Panc1 (cell line): ENCODE measurements at regions not wholly inside any gene's neighbourhood (a gene's known extent, or its start where the extent isn't known, plus 50 kb on each side); places are given as distances from the start of the nearest gene placed in this dataset.

Experiments
- CTCF ChIP-seq: fragments of 450-650 bp; IDR thresholded peaks from 2 replicates; pipeline ENCODE4 v1.5.1; 2017; ENCODE audit warnings: mild to moderate bottlenecking
- POLR2AphosphoS5 ChIP-seq: IDR thresholded peaks from 2 replicates; pipeline ENCODE4 v1.6.1; 2012; ENCODE audit warnings: mild to moderate bottlenecking, low read depth, low read length, moderate library complexity
- REST ChIP-seq, 2 experiments: IDR thresholded peaks; 2 replicates each; pipeline ENCODE4 v1.6.1; 2011 to 2012; ENCODE audit warnings: low read depth in 2 of 2, control low read depth in 1 of 2, low read length in 1 of 2, mild to moderate bottlenecking in 1 of 2, moderate library complexity in 1 of 2; ENCODE audit not compliant: insufficient read depth in 1 of 2
- SIN3A ChIP-seq: IDR thresholded peaks from 2 replicates; pipeline ENCODE4 v1.6.1; 2012; ENCODE audit warnings: low read depth, mild to moderate bottlenecking, low read length, moderate library complexity, borderline replicate concordance; ENCODE audit not compliant: insufficient read depth
- TCF7L2 ChIP-seq: IDR thresholded peaks from 2 replicates; pipeline ENCODE4 v1.6.1; 2011; ENCODE audit warnings: mild to moderate bottlenecking, low read depth, low read length, inconsistent platforms

GRCh38 chr18:41829647-41830516, 125.2 kb upstream of the PIK3C3 start:
- no peak for TF ChIP-seq REST (IDR thresholded peaks at IDR 0.05; ENCODE audit: insufficient read depth in 1 of 2, low read depth in 2 of 2, low read length in 1 of 2)
- TF ChIP-seq CTCF, result no peak
- TF ChIP-seq POLR2AphosphoS5, result no peak
- TF ChIP-seq TCF7L2, result no peak
- TF ChIP-seq SIN3A, result no peak
